Panc1 (cell line): ENCODE measurements at regions not wholly inside any gene's neighbourhood (a gene's known extent, or its start where the extent isn't known, plus 50 kb on each side); places are given as distances from the start of the nearest gene placed in this dataset.

Source experiments
- ATAC-seq: fragments of 200-7000 bp; cut with Tn5 transposase; 2 replicates; pipeline ENCODE4 v1.9.1; 2020; ENCODE audit warnings: mild to moderate bottlenecking, moderate library complexity
- BruUV-seq: library from RNA; stranded (reverse); fragments of 400-500 nt; replicated peaks from 2 replicates; lab custom pipeline; 2021; lab: Mats Ljungman, UMichigan
- CTCF ChIA-PET: fragments of 300-600 bp; sonication (Branson Sonifier 250); formaldehyde crosslinking; loops from one replicate; lab custom pipeline; 2022; ENCODE audit warnings: antibody characterized with exemption; lab: Charles Lee
- POLR2A ChIA-PET: fragments of 300-600 bp; sonication (Branson Sonifier 250); formaldehyde crosslinking; loops from one replicate; lab custom pipeline; 2022; ENCODE audit warnings: antibody characterized with exemption; lab: Charles Lee
- DNase-seq: peaks from one replicate; pipeline ENCODE4 v3.0.0-alpha.2; 2010; ENCODE audit warnings: low read depth, low spot score
- H3K27ac ChIP-seq: 2 replicates; pipeline ENCODE4 v1.5.1; 2011; ENCODE audit warnings: mild to moderate bottlenecking, low read length, inconsistent platforms
- H3K27me3 ChIP-seq: fragments of 200-500 bp; sonication (Bioruptor generic); 2 replicates; pipeline ENCODE4 v1.6.0; 2014; ENCODE audit warnings: low read length, inconsistent platforms; ENCODE audit not compliant: control insufficient read depth, insufficient read depth
- H3K36me3 ChIP-seq: fragments of 200-500 bp; sonication (Bioruptor generic); 2 replicates; pipeline ENCODE4 v1.5.1; 2014; ENCODE audit warnings: inconsistent platforms, mild to moderate bottlenecking, low read length, moderate library complexity; ENCODE audit not compliant: control insufficient read depth, insufficient read depth
- H3K4me1 ChIP-seq: 2 replicates; pipeline ENCODE4 v1.5.1; 2011; ENCODE audit warnings: inconsistent platforms, mild to moderate bottlenecking, low read length, moderate library complexity; ENCODE audit not compliant: control insufficient read depth, insufficient read depth
- H3K4me3 ChIP-seq, 2 experiments: 2 replicates each; pipeline ENCODE4 v1.5.1; 2011 to 2012; ENCODE audit warnings: low read depth in 2 of 2, low read length in 2 of 2, mild to moderate bottlenecking in 2 of 2, inconsistent platforms in 1 of 2, moderate library complexity in 1 of 2
- H3K9me3 ChIP-seq: fragments of 200-500 bp; sonication (Bioruptor generic); 2 replicates; pipeline ENCODE4 v1.5.1; 2014; ENCODE audit warnings: low read depth, mild to moderate bottlenecking, inconsistent platforms, low read length, moderate library complexity; ENCODE audit not compliant: control insufficient read depth, insufficient read depth
- POLR2AphosphoS5 ChIP-seq: IDR thresholded peaks from 2 replicates; pipeline ENCODE4 v1.6.1; 2012; ENCODE audit warnings: mild to moderate bottlenecking, low read depth, low read length, moderate library complexity
- SIN3A ChIP-seq: IDR thresholded peaks from 2 replicates; pipeline ENCODE4 v1.6.1; 2012; ENCODE audit warnings: low read depth, mild to moderate bottlenecking, low read length, moderate library complexity, borderline replicate concordance; ENCODE audit not compliant: insufficient read depth
- TCF7L2 ChIP-seq: IDR thresholded peaks from 2 replicates; pipeline ENCODE4 v1.6.1; 2011; ENCODE audit warnings: mild to moderate bottlenecking, low read depth, low read length, inconsistent platforms
- in situ Hi-C: cut with HindIII; loops from 2 replicates; pipeline ENCODE4 v1.10.0; 2016; ENCODE audit warnings: low sequenced_read_pairs, low pct_unique_long_range_greater_than_20kb
- intact Hi-C: fragments of 100-400 bp; cut with micrococcal nuclease; formaldehyde crosslinking; loops from one replicate; pipeline ENCODE4 v1.10.0; 2022; ENCODE audit not compliant: unreplicated experiment
- TF ChIP-seq, protein P1 (sequence below): fragments of 450-650 bp; IDR thresholded peaks from 2 replicates; pipeline ENCODE4 v1.5.1; 2017; ENCODE audit warnings: mild to moderate bottlenecking
- TF ChIP-seq, protein P2 (sequence below), 2 experiments: IDR thresholded peaks; 2 replicates each; pipeline ENCODE4 v1.6.1; 2011 to 2012; ENCODE audit warnings: low read depth in 2 of 2, control low read depth in 1 of 2, low read length in 1 of 2, mild to moderate bottlenecking in 1 of 2, moderate library complexity in 1 of 2; ENCODE audit not compliant: insufficient read depth in 1 of 2

DNA sequence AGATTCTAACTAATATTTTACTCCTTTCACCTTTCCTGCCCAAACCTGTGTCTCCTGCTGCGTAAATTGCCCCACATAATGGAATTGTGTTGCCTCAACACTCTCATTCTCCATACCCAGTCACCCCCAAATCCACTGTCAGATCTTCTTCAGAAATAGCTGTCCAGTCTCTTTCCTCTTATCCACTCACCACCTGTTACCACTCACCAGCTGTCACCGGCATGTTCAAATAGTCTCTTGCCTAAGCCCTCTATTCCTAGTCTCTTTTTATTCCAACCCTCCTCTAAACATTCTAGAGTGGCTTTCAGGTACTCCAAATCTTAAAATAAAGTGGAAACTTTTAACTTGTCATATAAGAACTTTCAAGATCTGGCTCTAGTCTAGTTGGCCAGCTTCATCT is 262.0 kb upstream of the FBXL7 start:
- Histone ChIP-seq H3K27ac (no peak overlapping the region), H3K4me3 (no peak overlapping the region), H3K4me1 (no peaks in the 10 kb centered on the region), H3K27me3 (no peaks in the 10 kb centered on the region), H3K9me3 (no peaks in the 10 kb centered on the region), H3K36me3 (no peaks in the 10 kb centered on the region)
- ChIA-PET CTCF (no interaction called here), POLR2A (no interaction called here)
- intact Hi-C loops (no loop called here), in situ Hi-C loops (no loop called here)
- no peak for TF ChIP-seq TCF7L2
- TF ChIP-seq SIN3A, result no peak
- TF ChIP-seq, protein P1, sequence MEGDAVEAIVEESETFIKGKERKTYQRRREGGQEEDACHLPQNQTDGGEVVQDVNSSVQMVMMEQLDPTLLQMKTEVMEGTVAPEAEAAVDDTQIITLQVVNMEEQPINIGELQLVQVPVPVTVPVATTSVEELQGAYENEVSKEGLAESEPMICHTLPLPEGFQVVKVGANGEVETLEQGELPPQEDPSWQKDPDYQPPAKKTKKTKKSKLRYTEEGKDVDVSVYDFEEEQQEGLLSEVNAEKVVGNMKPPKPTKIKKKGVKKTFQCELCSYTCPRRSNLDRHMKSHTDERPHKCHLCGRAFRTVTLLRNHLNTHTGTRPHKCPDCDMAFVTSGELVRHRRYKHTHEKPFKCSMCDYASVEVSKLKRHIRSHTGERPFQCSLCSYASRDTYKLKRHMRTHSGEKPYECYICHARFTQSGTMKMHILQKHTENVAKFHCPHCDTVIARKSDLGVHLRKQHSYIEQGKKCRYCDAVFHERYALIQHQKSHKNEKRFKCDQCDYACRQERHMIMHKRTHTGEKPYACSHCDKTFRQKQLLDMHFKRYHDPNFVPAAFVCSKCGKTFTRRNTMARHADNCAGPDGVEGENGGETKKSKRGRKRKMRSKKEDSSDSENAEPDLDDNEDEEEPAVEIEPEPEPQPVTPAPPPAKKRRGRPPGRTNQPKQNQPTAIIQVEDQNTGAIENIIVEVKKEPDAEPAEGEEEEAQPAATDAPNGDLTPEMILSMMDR, result no peak
- TF ChIP-seq, protein P2, sequence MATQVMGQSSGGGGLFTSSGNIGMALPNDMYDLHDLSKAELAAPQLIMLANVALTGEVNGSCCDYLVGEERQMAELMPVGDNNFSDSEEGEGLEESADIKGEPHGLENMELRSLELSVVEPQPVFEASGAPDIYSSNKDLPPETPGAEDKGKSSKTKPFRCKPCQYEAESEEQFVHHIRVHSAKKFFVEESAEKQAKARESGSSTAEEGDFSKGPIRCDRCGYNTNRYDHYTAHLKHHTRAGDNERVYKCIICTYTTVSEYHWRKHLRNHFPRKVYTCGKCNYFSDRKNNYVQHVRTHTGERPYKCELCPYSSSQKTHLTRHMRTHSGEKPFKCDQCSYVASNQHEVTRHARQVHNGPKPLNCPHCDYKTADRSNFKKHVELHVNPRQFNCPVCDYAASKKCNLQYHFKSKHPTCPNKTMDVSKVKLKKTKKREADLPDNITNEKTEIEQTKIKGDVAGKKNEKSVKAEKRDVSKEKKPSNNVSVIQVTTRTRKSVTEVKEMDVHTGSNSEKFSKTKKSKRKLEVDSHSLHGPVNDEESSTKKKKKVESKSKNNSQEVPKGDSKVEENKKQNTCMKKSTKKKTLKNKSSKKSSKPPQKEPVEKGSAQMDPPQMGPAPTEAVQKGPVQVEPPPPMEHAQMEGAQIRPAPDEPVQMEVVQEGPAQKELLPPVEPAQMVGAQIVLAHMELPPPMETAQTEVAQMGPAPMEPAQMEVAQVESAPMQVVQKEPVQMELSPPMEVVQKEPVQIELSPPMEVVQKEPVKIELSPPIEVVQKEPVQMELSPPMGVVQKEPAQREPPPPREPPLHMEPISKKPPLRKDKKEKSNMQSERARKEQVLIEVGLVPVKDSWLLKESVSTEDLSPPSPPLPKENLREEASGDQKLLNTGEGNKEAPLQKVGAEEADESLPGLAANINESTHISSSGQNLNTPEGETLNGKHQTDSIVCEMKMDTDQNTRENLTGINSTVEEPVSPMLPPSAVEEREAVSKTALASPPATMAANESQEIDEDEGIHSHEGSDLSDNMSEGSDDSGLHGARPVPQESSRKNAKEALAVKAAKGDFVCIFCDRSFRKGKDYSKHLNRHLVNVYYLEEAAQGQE (IDR thresholded peaks at IDR 0.05; ENCODE audit: insufficient read depth in 1 of 2, low read depth in 2 of 2, low read length in 1 of 2), result no peak
- TF ChIP-seq POLR2AphosphoS5, result no peak
- BruUV-seq, result no TSS peak
- no peak for ATAC-seq
- DNase-seq, result no peak

DNA sequence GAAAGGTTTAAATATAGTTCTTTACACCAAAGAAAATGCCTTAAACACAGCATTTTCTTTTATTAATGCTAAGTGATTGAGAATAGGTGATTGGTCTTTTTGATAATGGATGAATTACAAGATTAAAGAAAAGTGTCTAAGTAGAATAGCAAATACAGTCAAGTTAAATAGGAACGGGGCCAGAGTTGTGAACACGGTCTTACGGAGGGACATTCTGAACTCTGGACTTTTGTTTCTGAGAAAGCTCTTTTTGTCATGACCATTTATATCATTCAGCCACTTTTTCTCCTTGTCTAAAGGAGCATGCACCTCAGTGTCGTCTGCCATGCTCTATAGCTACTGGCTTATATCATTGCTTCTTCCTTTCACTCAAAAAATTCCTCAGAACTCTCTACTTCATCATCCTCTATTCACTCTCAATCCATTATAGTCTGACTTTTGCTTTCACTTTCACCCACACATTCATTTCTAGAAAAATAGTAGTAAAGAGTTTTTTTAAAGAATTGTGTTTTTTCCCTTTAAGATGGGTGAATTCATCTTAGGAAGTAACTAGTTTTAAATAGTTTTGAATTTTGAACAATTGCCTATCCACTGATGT is 263.0 kb upstream of the FBXL7 start:
- ChIA-PET CTCF (no interaction called here), POLR2A (no interaction called here)
- Histone ChIP-seq H3K4me3 (no peak overlapping the region), H3K36me3 (no peaks in the 10 kb centered on the region), H3K4me1 (no peaks in the 10 kb centered on the region), H3K27ac (no peak overlapping the region), H3K9me3 (no peaks in the 10 kb centered on the region), H3K27me3 (no peaks in the 10 kb centered on the region)
- DNase-seq (no peak), ATAC-seq (no peak)
- in situ Hi-C loops, result no loop called here
- no TSS peak for BruUV-seq
- intact Hi-C loops, result no loop called here
- TF ChIP-seq SIN3A, result no peak
- TF ChIP-seq, protein P1, result no peak
- TF ChIP-seq TCF7L2, result no peak
- TF ChIP-seq POLR2AphosphoS5, result no peak
- TF ChIP-seq, protein P2 (IDR thresholded peaks at IDR 0.05; ENCODE audit: insufficient read depth in 1 of 2, low read depth in 2 of 2, low read length in 1 of 2), result no peak
